Activated CD4-positive, alpha-beta T cell treated with anti-CD3 and anti-CD28 coated beads, Interleukin-2, amount 50 U/mL, for 1 hour (primary cell): ENCODE measurements at regions not wholly inside any gene's neighbourhood (a gene's known extent, or its start where the extent isn't known, plus 50 kb on each side); places are given as distances from the start of the nearest gene placed in this dataset.
"Not testable (repeated sequence)": the region's sequence is repeated elsewhere in the genome, so short reads cannot be mapped to it uniquely, and the experiment has no call there.

Experiments
- DNase-seq: peaks from one replicate; pipeline ENCODE4 v3.0.0-alpha.2; 2020

GRCh38 chr13:18322821-18323220, 858.8 kb downstream of the TUBA3C start:
- DNase-seq, result not testable (repeated sequence)

GRCh38 chr13:18319653-18320052, 862.0 kb downstream of the TUBA3C start:
- not testable (repeated sequence) for DNase-seq

GRCh38 chr13:18303240-18303813, 878.3 kb downstream of the TUBA3C start:
- DNase-seq, result not testable (repeated sequence)

DNA sequence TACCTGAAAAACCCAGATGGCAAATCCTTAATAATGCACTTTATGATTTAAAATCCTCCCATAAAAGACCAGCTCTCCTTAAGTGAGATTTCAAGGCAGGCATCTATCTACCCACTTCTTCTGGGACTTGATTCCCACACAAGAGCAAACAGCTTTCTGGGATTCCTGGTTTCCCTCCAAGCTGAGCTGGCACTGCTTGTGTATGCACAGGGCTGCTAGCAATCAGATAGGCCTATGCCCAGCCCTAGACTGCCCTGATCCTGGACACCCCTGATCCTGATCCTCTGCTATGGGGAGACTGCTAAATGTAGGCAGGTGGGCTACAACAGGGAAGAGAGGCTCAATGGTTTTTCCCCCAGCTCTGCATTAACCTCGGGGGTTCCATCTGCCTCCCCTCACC, 880.7 kb downstream of the TUBA3C start:
- not testable (repeated sequence) for DNase-seq

DNA sequence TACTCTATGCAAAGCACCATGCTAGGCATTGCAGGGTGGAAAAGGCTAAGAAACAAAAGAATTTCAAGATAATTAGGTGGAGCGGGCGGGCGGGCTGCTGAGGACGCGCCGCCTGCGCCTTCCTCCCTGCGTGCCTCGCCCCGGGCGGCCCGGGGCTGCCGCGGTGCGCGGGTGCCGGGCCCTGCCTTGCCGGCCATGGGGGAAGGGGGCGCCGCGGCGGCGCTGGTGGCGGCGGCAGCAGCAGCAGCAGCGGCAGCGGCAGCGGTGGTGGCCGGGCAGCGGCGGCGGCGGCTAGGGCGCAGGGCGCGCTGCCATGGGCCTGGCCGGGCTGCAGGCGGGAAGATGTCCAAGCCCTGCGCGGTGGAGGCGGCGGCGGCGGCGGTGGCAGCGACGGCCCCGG, 884.3 kb downstream of the TUBA3C start:
- not testable (repeated sequence) for DNase-seq

GRCh38 chr13:18296617-18297016, 885.0 kb downstream of the TUBA3C start:
- DNase-seq, result not testable (repeated sequence)

GRCh38 chr13:18294311-18294710, 887.3 kb downstream of the TUBA3C start:
- not testable (repeated sequence) for DNase-seq

GRCh38 chr13:18286848-18287247, 894.8 kb downstream of the TUBA3C start:
- not testable (repeated sequence) for DNase-seq

DNA sequence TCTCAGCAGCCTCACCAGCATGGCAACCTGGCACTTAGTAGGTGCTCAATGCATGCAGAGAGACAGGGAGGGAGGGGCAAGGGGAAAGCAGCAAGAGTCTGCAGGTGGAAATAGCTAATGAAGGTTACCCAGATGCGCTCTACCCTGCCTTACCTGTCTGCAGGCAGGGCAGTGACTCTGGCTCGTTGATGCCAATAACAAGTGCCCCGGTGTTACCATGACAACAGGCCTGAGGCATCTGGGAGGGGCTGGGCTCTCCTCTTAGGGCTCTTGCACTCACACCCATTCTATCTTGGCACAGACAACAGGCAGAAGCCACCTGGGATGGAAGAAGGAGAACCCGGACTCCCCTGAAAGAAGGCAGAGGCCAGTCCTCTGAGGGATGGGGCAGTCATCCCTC, 896.0 kb downstream of the TUBA3C start:
- DNase-seq, result not testable (repeated sequence)

GRCh38 chr13:18284040-18284439, 897.6 kb downstream of the TUBA3C start:
- not testable (repeated sequence) for DNase-seq

DNA sequence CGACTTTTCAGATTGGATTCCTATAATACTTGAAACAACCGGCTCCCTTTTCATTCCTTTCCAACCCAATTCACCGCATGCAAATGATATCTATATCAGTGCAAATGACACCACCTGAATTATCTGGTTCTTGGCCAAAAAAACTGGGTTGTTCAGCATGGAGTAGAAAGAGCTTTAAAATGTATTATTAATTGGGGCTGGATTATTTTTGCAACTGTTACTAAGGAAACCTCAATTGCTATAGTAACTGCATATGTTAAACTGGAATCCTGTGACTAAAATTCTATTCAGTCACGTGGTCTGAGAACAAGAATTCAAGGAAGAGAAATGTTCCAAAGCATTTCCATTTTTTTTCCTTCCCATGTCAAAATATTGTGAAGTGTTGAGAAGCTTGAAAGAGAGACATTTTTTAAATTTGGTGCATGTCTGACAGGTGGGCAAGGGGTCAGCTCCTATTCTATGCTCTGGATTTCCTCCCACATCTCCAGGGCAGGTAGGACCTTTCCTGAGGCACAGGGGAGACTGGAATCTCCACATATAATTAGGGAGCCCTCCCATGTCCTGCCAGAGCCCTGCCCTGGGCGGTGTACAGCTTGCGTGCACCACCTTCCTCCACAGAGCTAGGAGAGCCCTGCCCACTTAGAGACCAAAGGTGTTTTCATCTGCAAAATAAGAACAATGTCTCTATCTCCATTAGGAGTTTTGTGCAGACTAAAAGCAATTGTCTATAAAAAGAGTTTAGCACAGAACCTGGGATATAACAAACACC, 899.6 kb downstream of the TUBA3C start:
- not testable (repeated sequence) for DNase-seq

- DNase-seq, result not testable (repeated sequence)
Observed at GRCh38 chr13:18280904-18281828, 900.5 kb downstream of the TUBA3C start.

- DNase-seq, result not testable (repeated sequence)
Observed at GRCh38 chr13:18279971-18280370, 901.7 kb downstream of the TUBA3C start.

DNA sequence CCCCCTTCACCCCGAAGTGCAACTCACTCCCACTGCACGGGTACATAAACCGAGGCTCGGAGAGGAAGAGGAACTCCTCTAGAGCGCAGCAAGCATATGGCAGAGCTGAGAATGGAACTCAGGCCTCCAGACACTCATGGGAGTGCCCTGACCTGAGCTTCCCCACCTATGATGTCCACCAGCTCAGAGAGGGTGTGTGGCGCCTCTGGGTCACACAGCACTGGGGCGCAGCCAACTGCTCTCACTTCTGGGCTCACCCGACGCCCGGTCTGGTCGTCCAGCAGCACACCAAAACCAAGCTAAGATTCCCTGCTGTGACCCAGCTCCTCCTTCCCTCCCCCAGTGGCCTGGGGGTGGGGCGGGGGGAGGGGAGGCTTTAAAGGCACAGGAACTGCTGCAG, 904.3 kb downstream of the TUBA3C start:
- not testable (repeated sequence) for DNase-seq

GRCh38 chr13:18276280-18276679, 905.3 kb downstream of the TUBA3C start:
- DNase-seq, result not testable (repeated sequence)

GRCh38 chr13:18273785-18274514, 907.7 kb downstream of the TUBA3C start:
- DNase-seq, result not testable (repeated sequence)

DNA sequence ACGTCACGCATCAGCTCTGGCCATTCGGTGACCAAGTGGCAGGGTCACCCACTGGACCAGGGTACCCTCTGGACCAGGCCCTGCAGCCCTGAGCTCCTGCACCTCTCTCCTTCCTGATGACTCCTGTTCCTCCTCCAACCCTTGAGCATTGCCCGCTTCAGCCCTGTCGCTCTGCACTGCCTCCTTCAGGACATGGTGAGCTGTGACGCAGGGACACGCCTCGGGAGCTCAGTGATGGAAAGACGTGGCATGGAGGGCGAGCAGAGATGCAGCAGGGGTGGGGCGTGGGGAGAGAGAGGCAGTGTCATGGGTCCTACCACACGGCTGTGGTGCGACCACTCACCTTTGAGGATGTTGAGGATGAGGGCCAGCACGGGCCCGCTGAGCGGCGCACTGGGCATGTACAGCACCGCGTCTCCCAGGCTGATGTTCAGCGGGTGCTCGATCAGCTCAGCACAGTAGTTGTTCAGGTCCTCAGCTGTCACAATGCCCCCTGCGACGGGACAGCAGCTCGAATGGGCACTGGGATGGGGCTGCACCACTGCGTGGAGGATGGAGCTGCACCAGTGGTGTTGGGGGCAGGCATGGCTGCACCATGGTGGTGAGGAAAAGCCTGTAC, 922.7 kb downstream of the TUBA3C start:
- not testable (repeated sequence) for DNase-seq

- not testable (repeated sequence) for DNase-seq
Observed at GRCh38 chr13:18257686-18258085, 923.9 kb downstream of the TUBA3C start.

DNA sequence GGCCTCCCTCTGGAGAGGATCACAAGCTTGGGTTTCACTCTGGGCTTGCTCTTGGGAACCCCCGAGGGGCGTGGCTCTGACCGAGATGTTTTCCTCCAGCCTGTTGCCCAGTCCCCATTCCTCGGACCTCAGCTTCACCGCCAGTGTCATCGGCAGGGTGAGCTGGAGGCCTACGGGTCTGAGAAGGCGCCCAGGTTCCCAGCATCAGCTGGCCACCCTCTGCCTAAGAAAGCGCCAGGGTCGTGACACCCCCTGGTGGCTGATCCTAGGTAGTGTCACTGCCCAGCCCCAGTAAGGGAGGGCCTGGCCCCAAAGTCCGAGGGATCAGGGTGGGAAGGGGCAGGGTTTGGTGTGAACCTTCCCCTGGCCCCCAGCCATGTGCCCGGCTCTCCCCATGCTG, 928.8 kb downstream of the TUBA3C start:
- not testable (repeated sequence) for DNase-seq

DNA sequence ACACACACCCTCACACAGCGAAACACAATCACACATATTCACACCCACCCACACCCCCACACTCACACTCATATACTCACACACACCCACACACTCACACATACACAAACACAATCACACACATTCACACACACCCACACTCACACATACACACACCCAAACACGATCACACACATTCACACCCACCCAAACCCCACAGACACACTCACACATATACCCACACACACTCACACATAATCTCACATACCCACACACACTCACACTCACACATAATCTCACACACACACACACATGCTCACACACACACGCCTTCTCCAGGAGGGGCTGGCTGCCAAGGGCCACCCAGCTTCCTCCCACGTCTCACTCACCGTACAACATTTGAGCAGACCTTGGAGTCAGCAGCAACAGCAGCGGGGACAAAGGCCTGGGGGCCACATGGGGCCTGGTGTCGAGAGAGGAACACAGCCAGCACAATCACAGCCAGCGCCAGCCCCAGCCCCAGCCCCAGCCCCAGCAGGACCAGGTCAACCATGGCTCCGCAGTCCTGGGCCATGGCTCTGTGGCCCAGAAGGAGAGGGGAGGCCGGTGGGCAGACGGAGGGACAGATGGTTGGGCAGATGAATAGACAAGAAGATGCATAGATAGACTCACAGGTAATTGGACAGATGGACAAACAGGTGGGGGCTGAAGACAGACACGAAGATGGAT, 932.9 kb downstream of the TUBA3C start:
- not testable (repeated sequence) for DNase-seq

GRCh38 chr13:18240086-18240485, 941.5 kb downstream of the TUBA3C start:
- not testable (repeated sequence) for DNase-seq
